IMR-90 (cell line): ENCODE measurements at regions not wholly inside any gene's neighbourhood (a gene's known extent, or its start where the extent isn't known, plus 50 kb on each side); places are given as distances from the start of the nearest gene placed in this dataset.

Experiments used
- BHLHE40 ChIP-seq: fragments of 150-350 bp; IDR thresholded peaks from 2 replicates; pipeline ENCODE4 v1.6.1; 2016; ENCODE audit warnings: mild to moderate bottlenecking, low read depth, low read length
- CEBPB ChIP-seq: IDR thresholded peaks from 2 replicates; pipeline ENCODE4 v1.6.1; 2012; ENCODE audit warnings: low read depth, low read length, improper control_type of control experiment
- POLR2A ChIP-seq: IDR thresholded peaks from 2 replicates; pipeline ENCODE4 v1.6.1; 2012; ENCODE audit warnings: mild to moderate bottlenecking, low read depth, low read length
- TF ChIP-seq, protein P1 (sequence below): conservative IDR thresholded peaks from 2 replicates; pipeline ENCODE4 v1.5.1; 2012; ENCODE audit warnings: mild to moderate bottlenecking, low read depth, low read length, improper control_type of control experiment

DNA sequence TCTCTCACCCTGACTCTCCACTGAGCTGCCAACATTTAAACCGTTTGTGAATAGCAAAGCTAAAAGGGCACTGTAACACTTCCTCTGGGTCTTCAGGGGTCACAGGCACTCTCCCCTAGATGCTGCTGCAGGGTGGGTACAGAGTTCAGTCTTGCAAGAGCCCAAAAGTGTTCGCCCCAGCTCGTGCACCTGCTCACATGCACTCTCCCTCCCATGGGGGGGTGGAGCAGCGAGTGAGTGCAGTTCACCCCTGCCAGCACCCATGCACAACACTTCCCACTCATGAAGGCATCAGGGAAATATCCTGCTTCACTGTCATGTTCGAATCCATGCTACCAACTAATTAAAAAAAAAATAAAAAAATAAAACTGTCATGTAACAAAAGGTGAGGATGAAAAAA lies 950.7 kb upstream of the PRR20A start:
- TF ChIP-seq, protein P1, sequence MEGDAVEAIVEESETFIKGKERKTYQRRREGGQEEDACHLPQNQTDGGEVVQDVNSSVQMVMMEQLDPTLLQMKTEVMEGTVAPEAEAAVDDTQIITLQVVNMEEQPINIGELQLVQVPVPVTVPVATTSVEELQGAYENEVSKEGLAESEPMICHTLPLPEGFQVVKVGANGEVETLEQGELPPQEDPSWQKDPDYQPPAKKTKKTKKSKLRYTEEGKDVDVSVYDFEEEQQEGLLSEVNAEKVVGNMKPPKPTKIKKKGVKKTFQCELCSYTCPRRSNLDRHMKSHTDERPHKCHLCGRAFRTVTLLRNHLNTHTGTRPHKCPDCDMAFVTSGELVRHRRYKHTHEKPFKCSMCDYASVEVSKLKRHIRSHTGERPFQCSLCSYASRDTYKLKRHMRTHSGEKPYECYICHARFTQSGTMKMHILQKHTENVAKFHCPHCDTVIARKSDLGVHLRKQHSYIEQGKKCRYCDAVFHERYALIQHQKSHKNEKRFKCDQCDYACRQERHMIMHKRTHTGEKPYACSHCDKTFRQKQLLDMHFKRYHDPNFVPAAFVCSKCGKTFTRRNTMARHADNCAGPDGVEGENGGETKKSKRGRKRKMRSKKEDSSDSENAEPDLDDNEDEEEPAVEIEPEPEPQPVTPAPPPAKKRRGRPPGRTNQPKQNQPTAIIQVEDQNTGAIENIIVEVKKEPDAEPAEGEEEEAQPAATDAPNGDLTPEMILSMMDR = no peak
- TF ChIP-seq CEBPB = no peak
- TF ChIP-seq POLR2A = no peak
- no peak for TF ChIP-seq BHLHE40
